NB4 (cell line): ENCODE measurements at regions not wholly inside any gene's neighbourhood (a gene's known extent, or its start where the extent isn't known, plus 50 kb on each side); places are given as distances from the start of the nearest gene placed in this dataset.

Experiments used
- DNase-seq: peaks from one replicate; pipeline ENCODE4 v3.0.0; 2010; ENCODE audit warnings: low read depth
- H3K4me3 ChIP-seq: one replicate; pipeline ENCODE4 v1.5.1; 2011; ENCODE audit warnings: mild to moderate bottlenecking, low read depth, low read length, moderate library complexity
- MAX ChIP-seq: IDR thresholded peaks from 2 replicates; pipeline ENCODE4 v1.6.1; 2011; ENCODE audit warnings: low read depth, low read length
- MYC ChIP-seq: IDR thresholded peaks from 2 replicates; pipeline ENCODE4 v1.6.1; 2011; ENCODE audit warnings: low read depth, low read length
- POLR2A ChIP-seq: IDR thresholded peaks from 2 replicates; pipeline ENCODE4 v1.6.1; 2011; ENCODE audit warnings: mild to moderate bottlenecking; ENCODE audit not compliant: insufficient read length; ENCODE audit errors: extremely low read depth
- TF ChIP-seq, protein P1 (sequence below): IDR thresholded peaks from one replicate; pipeline ENCODE4 v1.5.1; 2012; ENCODE audit warnings: low read depth, low read length

GRCh38 chr13:84265257-84265764, 383.0 kb upstream of the SLITRK1 start:
- no peak for TF ChIP-seq POLR2A
- no peak for TF ChIP-seq MAX
- TF ChIP-seq, protein P1, sequence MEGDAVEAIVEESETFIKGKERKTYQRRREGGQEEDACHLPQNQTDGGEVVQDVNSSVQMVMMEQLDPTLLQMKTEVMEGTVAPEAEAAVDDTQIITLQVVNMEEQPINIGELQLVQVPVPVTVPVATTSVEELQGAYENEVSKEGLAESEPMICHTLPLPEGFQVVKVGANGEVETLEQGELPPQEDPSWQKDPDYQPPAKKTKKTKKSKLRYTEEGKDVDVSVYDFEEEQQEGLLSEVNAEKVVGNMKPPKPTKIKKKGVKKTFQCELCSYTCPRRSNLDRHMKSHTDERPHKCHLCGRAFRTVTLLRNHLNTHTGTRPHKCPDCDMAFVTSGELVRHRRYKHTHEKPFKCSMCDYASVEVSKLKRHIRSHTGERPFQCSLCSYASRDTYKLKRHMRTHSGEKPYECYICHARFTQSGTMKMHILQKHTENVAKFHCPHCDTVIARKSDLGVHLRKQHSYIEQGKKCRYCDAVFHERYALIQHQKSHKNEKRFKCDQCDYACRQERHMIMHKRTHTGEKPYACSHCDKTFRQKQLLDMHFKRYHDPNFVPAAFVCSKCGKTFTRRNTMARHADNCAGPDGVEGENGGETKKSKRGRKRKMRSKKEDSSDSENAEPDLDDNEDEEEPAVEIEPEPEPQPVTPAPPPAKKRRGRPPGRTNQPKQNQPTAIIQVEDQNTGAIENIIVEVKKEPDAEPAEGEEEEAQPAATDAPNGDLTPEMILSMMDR, result no peak
- no peak for TF ChIP-seq MYC
- DNase-seq, result no peak
- H3K4me3 ChIP-seq, result no peak overlapping the region

- TF ChIP-seq MAX, result no peak
- TF ChIP-seq, protein P1, result no peak
- no peak for TF ChIP-seq MYC
- no peak for TF ChIP-seq POLR2A
- no peak overlapping the region for H3K4me3 ChIP-seq
- DNase-seq, result no peak
Observed at GRCh38 chr13:84263354-84264069, 381.2 kb upstream of the SLITRK1 start.

DNA sequence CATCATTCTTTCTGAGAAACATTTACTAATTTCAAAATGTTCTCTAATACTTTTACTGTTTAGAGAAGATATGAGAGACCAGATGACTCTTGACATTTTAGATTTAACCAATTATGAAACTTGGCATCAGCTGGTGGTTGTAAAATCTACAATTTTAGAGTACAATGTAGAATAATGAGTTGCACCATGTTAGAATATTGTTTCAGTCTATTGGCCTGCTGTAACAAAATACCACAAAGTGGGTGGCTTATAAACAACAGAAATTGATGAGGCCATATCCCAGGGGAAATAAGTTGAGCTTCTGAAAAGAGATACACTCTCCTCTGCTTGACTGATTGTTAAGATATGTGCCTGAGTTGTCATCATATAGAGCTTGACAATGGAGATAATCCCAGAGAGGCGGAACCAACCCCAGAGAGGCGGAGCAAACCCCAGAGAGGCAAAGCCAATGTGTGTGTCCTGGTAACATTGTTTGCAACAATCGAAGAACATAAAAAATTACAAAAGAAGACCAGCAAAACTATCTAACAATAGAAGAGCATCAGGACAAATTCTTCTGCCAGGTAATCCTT, 373.0 kb upstream of the SLITRK1 start:
- no peak for DNase-seq
- TF ChIP-seq MYC (no peak), POLR2A (no peak), MAX (no peak)
- TF ChIP-seq, protein P1, result no peak

GRCh38 chr13:84249463-84249862, 367.2 kb upstream of the SLITRK1 start:
- TF ChIP-seq MYC (no peak), POLR2A (no peak), MAX (no peak)
- TF ChIP-seq, protein P1, result no peak
- no peak overlapping the region for H3K4me3 ChIP-seq
- no peak for DNase-seq

More for the DNA sequence above, 373.0 kb upstream of the SLITRK1 start:
- no peak overlapping the region for H3K4me3 ChIP-seq

- no peak for DNase-seq
Observed at GRCh38 chr13:84243340-84243739, 361.1 kb upstream of the SLITRK1 start.

More at GRCh38 chr13:84243340-84243739, 361.1 kb upstream of the SLITRK1 start:
- no peak overlapping the region for H3K4me3 ChIP-seq
- TF ChIP-seq MAX (no peak), MYC (no peak), POLR2A (no peak)
- TF ChIP-seq, protein P1, result no peak
